ENCODE measurements at regions not wholly inside any gene's neighbourhood (a gene's known extent, or its start where the extent isn't known, plus 50 kb on each side); places are given as distances from the start of the nearest gene placed in this dataset.

GRCh38 chr5:68973696-68974095 is 120.1 kb upstream of the SLC30A5 start:
- no peak for TF ChIP-seq CTCF (IDR thresholded peaks at IDR 0.05; ENCODE audit: insufficient read depth, low read depth, low read length, missing control alignments)

DNA sequence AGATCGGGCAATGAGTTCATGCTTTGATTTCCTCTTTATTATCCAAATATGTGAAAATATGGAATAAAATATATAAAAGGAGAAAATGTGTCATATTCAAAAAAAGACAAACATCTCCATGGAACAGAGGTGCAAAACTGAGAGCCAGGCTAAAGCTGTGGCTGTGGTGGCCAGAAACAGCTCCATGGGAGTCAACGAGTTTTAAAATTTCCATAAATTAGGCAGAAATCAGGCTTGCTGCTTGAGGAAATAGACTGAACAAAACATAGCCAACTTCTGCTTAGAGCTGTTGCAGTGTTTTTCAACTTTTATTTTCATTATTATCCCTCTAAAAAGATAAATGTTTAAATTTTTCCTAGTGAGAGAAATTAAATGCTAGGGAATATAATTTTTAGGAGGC is 110.8 kb upstream of the SLC30A5 start:
- H3K4me3 ChIP-seq (ENCODE audit: low read depth, low read length), result no peak overlapping the region
- TF ChIP-seq CTCF (IDR thresholded peaks at IDR 0.05; ENCODE audit: insufficient read depth, low read depth, low read length, missing control alignments), result no peak
- DNase-seq (ENCODE audit: low read depth), result no peak

More at GRCh38 chr5:68973696-68974095, 120.1 kb upstream of the SLC30A5 start:
- no peak for DNase-seq (ENCODE audit: low read depth)
- H3K4me3 ChIP-seq (ENCODE audit: low read depth, low read length), result no peak overlapping the region

DNA sequence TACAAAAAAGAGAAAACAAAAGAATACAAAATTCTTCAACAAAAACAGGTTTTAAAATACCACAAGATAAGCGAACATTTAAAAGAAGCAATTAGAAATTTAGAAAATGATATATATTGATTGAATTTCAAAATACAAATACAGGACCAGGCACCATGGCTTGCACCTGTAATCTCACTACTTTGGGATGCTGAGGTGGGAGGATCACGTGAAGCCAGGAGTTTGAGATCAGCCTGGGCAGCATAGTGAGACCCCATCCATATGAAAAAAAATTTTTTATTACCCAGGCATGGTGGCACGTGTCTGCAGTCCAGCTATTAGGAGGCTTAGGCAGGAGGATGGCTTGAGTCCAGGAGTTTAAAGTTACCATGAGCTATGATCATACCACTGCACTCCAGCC is 109.9 kb upstream of the SLC30A5 start:
- H3K4me3 ChIP-seq (ENCODE audit: low read depth, low read length), result no peak overlapping the region
- DNase-seq (ENCODE audit: low read depth), result no peak
- TF ChIP-seq CTCF (IDR thresholded peaks at IDR 0.05; ENCODE audit: insufficient read depth, low read depth, low read length, missing control alignments), result no peak

- H3K4me3 ChIP-seq (ENCODE audit: low read depth, low read length), result no peak overlapping the region
- no peak for TF ChIP-seq CTCF (IDR thresholded peaks at IDR 0.05; ENCODE audit: insufficient read depth, low read depth, low read length, missing control alignments)
- DNase-seq (ENCODE audit: low read depth), result no peak
These were observed 102.3 kb upstream of the SLC30A5 start for GRCh38 chr5:68991279-68992084.

GRCh38 chr5:68994645-68995044 is 99.2 kb upstream of the SLC30A5 start:
- TF ChIP-seq CTCF (IDR thresholded peaks at IDR 0.05; ENCODE audit: insufficient read depth, low read depth, low read length, missing control alignments), result no peak
- peak; percentile 79 for DNase-seq (ENCODE audit: low read depth)
- H3K4me3 ChIP-seq (ENCODE audit: low read depth, low read length), result no peak overlapping the region

GRCh38 chr5:68995845-68996545 is 97.8 kb upstream of the SLC30A5 start:
- DNase-seq (ENCODE audit: low read depth), result no peak
- no peak for TF ChIP-seq CTCF (IDR thresholded peaks at IDR 0.05; ENCODE audit: insufficient read depth, low read depth, low read length, missing control alignments)
- H3K4me3 ChIP-seq (ENCODE audit: low read depth, low read length), result no peak overlapping the region
